ENCODE measurements at regions not wholly inside any gene's neighbourhood (a gene's known extent, or its start where the extent isn't known, plus 50 kb on each side); places are given as distances from the start of the nearest gene placed in this dataset.
"Not testable (repeated sequence)": the region's sequence is repeated elsewhere in the genome, so short reads cannot be mapped to it uniquely, and the experiment has no call there.

- no peak for DNase-seq
Observed at GRCh38 chr1:70760154-70760553, 287.5 kb downstream of the PTGER3 start.

- DNase-seq = no peak
Observed at GRCh38 chr1:70762386-70762785, 285.2 kb downstream of the PTGER3 start.

GRCh38 chr1:70764747-70765146 is 282.9 kb downstream of the PTGER3 start:
- no peak for DNase-seq

- no peak for DNase-seq
Observed at GRCh38 chr1:70767377-70767776, 280.2 kb downstream of the PTGER3 start.

GRCh38 chr1:70768216-70768615 is 279.4 kb downstream of the PTGER3 start:
- DNase-seq = no peak

- no peak for DNase-seq
Observed at GRCh38 chr1:70778056-70778762, 269.4 kb downstream of the PTGER3 start.

- no peak for DNase-seq
Observed at GRCh38 chr1:70778934-70779333, 268.7 kb downstream of the PTGER3 start.

GRCh38 chr1:70779571-70779970 is 268.0 kb downstream of the PTGER3 start:
- DNase-seq = no peak

GRCh38 chr1:70785287-70785686 is 262.3 kb downstream of the PTGER3 start:
- no peak for DNase-seq

GRCh38 chr1:70790232-70790923 is 257.2 kb downstream of the PTGER3 start:
- DNase-seq = no peak

- not testable (repeated sequence) for DNase-seq
Observed at GRCh38 chr1:70795064-70795463, 252.6 kb downstream of the PTGER3 start.

GRCh38 chr1:70796298-70796697 is 251.3 kb downstream of the PTGER3 start:
- DNase-seq = not testable (repeated sequence)

GRCh38 chr1:70802625-70803024 is 245.0 kb downstream of the PTGER3 start:
- DNase-seq = not testable (repeated sequence)

- no peak for DNase-seq
Observed at GRCh38 chr1:70805641-70806040, 242.0 kb downstream of the PTGER3 start.

- no peak for DNase-seq
Observed at GRCh38 chr1:70807088-70807664, 240.4 kb downstream of the PTGER3 start.

- no peak for DNase-seq
Observed at GRCh38 chr1:70809069-70809468, 238.5 kb downstream of the PTGER3 start.

GRCh38 chr1:70811815-70812214 is 235.8 kb downstream of the PTGER3 start:
- no peak for DNase-seq

GRCh38 chr1:70812442-70813109 is 235.0 kb downstream of the PTGER3 start:
- DNase-seq = no peak

- no peak for DNase-seq
Observed at GRCh38 chr1:70818401-70818800, 229.2 kb downstream of the PTGER3 start.

GRCh38 chr1:70819231-70819630 is 228.4 kb downstream of the PTGER3 start:
- no peak for DNase-seq

GRCh38 chr1:70819785-70820184 is 227.8 kb downstream of the PTGER3 start:
- no peak for DNase-seq

- no peak for DNase-seq
Observed at GRCh38 chr1:70820396-70820795, 227.2 kb downstream of the PTGER3 start.

GRCh38 chr1:70820995-70821394 is 226.6 kb downstream of the PTGER3 start:
- DNase-seq = no peak

- no peak for DNase-seq
Observed at GRCh38 chr1:70826428-70826827, 221.2 kb downstream of the PTGER3 start.

All from eye (tissue), 1 donor.